Upper lobe of right lung (tissue), 1 donor: ENCODE measurements at regions not wholly inside any gene's neighbourhood (a gene's known extent, or its start where the extent isn't known, plus 50 kb on each side); places are given as distances from the start of the nearest gene placed in this dataset.

ENCODE experiments used
- ATAC-seq: fragments of 200-7000 bp; cut with Tn5 transposase; one replicate; pipeline ENCODE4 v1.9.1; 2020; ENCODE audit warnings: mild to moderate bottlenecking, moderate library complexity
- DNase-seq: peaks from one replicate; pipeline ENCODE4 v3.0.0-alpha.2; 2020
- H3K27ac ChIP-seq: fragments of 200-600 bp; one replicate; pipeline ENCODE4 v1.8.0; 2022
- H3K27me3 ChIP-seq: fragments of 200-600 bp; one replicate; pipeline ENCODE4 v1.8.0; 2022; ENCODE audit warnings: mild to moderate bottlenecking
- H3K36me3 ChIP-seq: fragments of 200-600 bp; one replicate; pipeline ENCODE4 v1.8.0; 2022
- H3K4me1 ChIP-seq: fragments of 200-600 bp; one replicate; pipeline ENCODE4 v1.8.0; 2022
- H3K4me3 ChIP-seq: fragments of 200-600 bp; one replicate; pipeline ENCODE4 v1.8.0; 2022; ENCODE audit warnings: mild to moderate bottlenecking
- H3K9me3 ChIP-seq: fragments of 200-600 bp; one replicate; pipeline ENCODE4 v1.8.0; 2022
- CTCF ChIP-seq: fragments of 200-600 bp; IDR thresholded peaks from one replicate; pipeline ENCODE4 v1.8.0; 2022; ENCODE audit warnings: antibody characterized with exemption
- intact Hi-C: fragments of 100-400 bp; cut with DNase I; formaldehyde crosslinking; loops from one replicate; pipeline ENCODE4 v1.11.0; 2022
- donor health status: DM: no; HTN: yes; CAD: no; lungs with severe emphysema.

- no peak for TF ChIP-seq CTCF
- no peaks in the 10 kb centered on the region for H3K9me3 ChIP-seq
- intact Hi-C loops = no loop called here
- no peaks in the 10 kb centered on the region for H3K36me3 ChIP-seq
- H3K27ac ChIP-seq = no peak overlapping the region
- H3K4me3 ChIP-seq = no peak overlapping the region
- no peaks in the 10 kb centered on the region for H3K27me3 ChIP-seq
- ATAC-seq (no peak), DNase-seq (no peak)
- no peaks in the 10 kb centered on the region for H3K4me1 ChIP-seq
These were observed 147.8 kb upstream of the KLF3 start for GRCh38 chr4:38516190-38516589.

GRCh38 chr4:38519666-38520065 lies 144.3 kb upstream of the KLF3 start:
- no peak for TF ChIP-seq CTCF
- Histone ChIP-seq H3K36me3 (no peaks in the 10 kb centered on the region), H3K27me3 (no peaks in the 10 kb centered on the region), H3K27ac (no peak overlapping the region), H3K4me3 (no peak overlapping the region), H3K9me3 (no peaks in the 10 kb centered on the region), H3K4me1 (no peaks in the 10 kb centered on the region)
- ATAC-seq = no peak
- intact Hi-C loops = no loop called here
- DNase-seq = no peak

GRCh38 chr4:38523054-38523453 lies 140.9 kb upstream of the KLF3 start:
- Histone ChIP-seq H3K9me3 (no peaks in the 10 kb centered on the region), H3K4me1 (no peaks in the 10 kb centered on the region), H3K27ac (no peak overlapping the region), H3K36me3 (no peaks in the 10 kb centered on the region), H3K27me3 (no peaks in the 10 kb centered on the region), H3K4me3 (no peak overlapping the region)
- no peak for TF ChIP-seq CTCF
- intact Hi-C loops = no loop called here
- no peak for DNase-seq
- peak; percentile 7 for ATAC-seq

- Histone ChIP-seq H3K9me3 (no peaks in the 10 kb centered on the region), H3K27ac (peak overlapping the region; percentile 3), H3K4me1 (no peaks in the 10 kb centered on the region), H3K27me3 (no peaks in the 10 kb centered on the region), H3K36me3 (no peaks in the 10 kb centered on the region), H3K4me3 (no peak overlapping the region)
- no peak for DNase-seq
- peak; percentile 62 for ATAC-seq
- TF ChIP-seq CTCF = no peak
- intact Hi-C loops = no loop called here
These were observed 140.2 kb upstream of the KLF3 start for GRCh38 chr4:38523524-38524448.

- H3K27ac ChIP-seq = no peak overlapping the region
- intact Hi-C loops = no loop called here
- H3K27me3 ChIP-seq = no peaks in the 10 kb centered on the region
- H3K4me1 ChIP-seq = peaks cover 8% of the 10 kb centered on the region
- H3K36me3 ChIP-seq = no peaks in the 10 kb centered on the region
- H3K4me3 ChIP-seq = no peak overlapping the region
- ATAC-seq (no peak), DNase-seq (no peak)
- TF ChIP-seq CTCF = no peak
- no peaks in the 10 kb centered on the region for H3K9me3 ChIP-seq
These were observed 137.6 kb upstream of the KLF3 start for GRCh38 chr4:38526412-38526811.
